GM12875 (cell line): ENCODE measurements at regions not wholly inside any gene's neighbourhood (a gene's known extent, or its start where the extent isn't known, plus 50 kb on each side); places are given as distances from the start of the nearest gene placed in this dataset.

Experiments used
- H3K4me3 ChIP-seq: one replicate; pipeline ENCODE4 v1.5.1; 2011; ENCODE audit warnings: low read depth, low read length, control low read depth
- TF ChIP-seq, protein P1 (sequence below): IDR thresholded peaks from 2 replicates; pipeline ENCODE4 v1.5.1; 2011; ENCODE audit warnings: low read depth, mild to moderate bottlenecking, control low read depth, inconsistent platforms, low read length, moderate library complexity, borderline replicate concordance; ENCODE audit not compliant: insufficient read depth

DNA sequence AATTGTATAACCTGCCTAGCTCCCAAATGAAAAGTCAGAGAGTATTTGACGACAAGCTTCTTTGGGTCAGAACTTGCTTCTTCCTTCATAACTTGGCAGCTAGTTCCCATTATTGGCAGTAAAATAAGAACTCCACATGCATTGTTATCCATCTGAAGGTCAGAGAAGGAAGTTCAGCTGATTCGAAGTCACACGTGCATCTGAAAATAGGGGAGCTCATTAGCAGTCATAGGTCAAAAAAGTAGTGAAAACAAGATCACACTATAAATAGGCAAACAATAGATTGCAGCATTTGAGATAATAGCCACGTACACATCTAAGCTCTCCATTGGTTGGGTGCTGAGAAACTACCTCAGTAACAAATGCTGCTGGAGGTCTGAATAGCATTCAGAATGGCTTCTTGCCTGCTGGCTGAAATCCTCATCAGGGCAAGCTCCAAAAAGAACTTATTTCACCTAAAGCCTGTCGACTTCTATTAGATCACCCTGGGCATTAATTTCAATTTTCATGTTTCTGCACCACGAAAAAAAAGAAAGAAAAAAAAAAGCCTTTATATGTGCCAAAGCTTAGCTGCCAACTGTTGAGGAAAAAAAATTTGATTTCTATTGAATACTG, 1492.9 kb upstream of the CELF4 start:
- TF ChIP-seq, protein P1, sequence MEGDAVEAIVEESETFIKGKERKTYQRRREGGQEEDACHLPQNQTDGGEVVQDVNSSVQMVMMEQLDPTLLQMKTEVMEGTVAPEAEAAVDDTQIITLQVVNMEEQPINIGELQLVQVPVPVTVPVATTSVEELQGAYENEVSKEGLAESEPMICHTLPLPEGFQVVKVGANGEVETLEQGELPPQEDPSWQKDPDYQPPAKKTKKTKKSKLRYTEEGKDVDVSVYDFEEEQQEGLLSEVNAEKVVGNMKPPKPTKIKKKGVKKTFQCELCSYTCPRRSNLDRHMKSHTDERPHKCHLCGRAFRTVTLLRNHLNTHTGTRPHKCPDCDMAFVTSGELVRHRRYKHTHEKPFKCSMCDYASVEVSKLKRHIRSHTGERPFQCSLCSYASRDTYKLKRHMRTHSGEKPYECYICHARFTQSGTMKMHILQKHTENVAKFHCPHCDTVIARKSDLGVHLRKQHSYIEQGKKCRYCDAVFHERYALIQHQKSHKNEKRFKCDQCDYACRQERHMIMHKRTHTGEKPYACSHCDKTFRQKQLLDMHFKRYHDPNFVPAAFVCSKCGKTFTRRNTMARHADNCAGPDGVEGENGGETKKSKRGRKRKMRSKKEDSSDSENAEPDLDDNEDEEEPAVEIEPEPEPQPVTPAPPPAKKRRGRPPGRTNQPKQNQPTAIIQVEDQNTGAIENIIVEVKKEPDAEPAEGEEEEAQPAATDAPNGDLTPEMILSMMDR: no peak
- no peak overlapping the region for H3K4me3 ChIP-seq

DNA sequence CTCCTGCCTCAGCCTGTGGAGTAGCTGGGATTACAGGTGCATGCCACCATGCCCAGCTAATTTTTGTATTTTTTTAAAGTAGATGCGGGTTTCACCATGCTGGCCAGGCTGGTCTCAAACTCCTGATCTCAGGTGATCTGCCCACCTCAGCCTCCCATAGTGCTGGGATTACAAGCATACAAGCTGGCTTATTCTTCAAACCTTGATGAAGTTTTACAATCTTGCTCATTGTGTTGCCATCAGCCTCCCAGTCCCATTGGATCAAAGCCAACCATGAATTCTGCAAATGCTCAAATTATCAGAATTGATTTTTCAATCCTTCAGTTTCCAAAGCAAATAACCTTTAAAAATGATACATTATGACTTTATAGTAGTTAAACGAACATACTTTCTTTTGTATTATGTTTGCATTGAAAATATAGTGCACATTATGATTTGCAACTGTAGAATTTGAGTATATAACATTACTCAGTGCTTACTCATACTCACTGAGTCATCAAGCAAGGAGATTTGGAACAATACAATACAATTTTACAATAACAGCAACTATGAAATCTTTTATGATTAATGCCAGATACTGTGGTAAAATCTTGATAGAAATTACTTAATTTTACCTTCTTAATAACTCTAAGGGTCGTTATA, 1491.9 kb upstream of the CELF4 start:
- TF ChIP-seq, protein P1: no peak
- H3K4me3 ChIP-seq: no peak overlapping the region

DNA sequence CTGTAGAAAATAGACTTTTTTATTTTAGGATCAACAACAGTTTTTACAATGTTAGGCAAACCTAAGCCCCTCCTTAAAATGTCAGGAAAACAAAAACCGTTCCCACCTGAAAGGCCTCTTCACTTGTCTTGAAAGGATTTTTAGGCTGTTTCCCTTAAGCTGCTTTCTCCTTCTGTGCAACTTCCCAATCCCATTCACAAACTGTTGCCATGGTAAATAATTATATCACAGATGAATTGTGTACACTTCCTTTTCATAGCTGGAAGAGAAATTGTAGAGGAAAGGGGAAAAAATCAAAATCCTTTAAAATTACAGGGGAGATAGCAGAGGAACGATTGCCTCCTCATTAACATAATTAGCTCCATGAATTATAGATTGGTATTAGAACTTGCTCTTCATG, 1488.0 kb upstream of the CELF4 start:
- TF ChIP-seq, protein P1: no peak
- no peak overlapping the region for H3K4me3 ChIP-seq

DNA sequence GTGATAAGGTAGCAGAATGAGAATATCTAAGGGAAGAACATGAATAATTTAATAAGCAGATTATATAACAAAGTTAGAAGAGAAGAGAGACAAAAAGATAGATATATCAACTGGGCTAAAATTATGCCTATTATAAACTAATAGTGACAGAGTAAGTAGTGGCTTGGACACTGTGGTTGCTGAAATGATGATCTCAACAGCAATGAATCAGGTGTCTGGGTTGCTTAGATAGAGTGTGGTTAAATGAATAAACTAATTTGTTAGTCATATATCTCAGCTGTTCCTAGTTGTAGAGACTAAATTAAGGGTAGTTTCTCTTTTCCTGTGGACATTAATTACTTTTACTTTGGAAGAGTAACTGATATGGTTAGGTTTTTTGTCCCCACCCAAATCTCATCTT, 1485.4 kb upstream of the CELF4 start:
- TF ChIP-seq, protein P1: no peak
- no peak overlapping the region for H3K4me3 ChIP-seq

DNA sequence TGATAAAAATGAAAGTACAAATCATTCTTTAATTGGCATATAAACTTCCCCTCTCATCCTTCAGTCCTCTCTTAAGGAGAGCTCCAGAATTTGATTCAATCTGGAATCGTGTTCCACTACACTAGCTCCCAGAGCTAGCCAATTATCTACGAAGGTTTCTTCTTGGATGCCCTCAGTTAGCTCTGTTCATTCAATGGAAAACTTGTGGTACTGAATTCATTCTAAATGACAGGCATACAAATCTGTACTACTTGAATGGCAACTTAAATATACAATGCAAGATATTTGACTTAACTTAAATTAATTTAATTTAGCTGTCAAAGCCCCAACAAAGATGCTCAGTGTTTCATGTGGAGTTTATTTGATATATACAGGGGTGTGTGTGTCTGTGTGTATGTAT, 1474.2 kb upstream of the CELF4 start:
- TF ChIP-seq, protein P1: no peak

DNA sequence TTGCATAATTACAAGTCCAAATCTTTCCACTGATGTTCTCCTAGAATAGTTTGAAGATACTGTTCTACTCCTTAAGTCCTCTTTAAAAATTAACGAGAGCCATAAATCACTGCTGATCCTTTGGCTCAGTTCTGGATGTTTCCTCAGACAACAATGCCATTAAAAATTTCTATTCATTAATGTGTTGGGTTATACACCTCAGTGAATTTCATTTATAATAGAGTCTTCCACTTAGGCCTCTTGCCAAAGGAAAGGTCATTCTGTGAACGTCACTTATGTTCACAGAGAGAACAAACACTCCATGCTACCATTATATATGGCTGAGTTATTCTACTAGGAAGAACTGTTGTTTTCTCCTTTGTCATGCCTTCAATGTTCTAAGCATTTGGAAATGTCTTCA, 1472.3 kb upstream of the CELF4 start:
- no peak overlapping the region for H3K4me3 ChIP-seq
- TF ChIP-seq, protein P1: no peak

More for the DNA sequence above, 1474.2 kb upstream of the CELF4 start:
- H3K4me3 ChIP-seq: no peak overlapping the region

DNA sequence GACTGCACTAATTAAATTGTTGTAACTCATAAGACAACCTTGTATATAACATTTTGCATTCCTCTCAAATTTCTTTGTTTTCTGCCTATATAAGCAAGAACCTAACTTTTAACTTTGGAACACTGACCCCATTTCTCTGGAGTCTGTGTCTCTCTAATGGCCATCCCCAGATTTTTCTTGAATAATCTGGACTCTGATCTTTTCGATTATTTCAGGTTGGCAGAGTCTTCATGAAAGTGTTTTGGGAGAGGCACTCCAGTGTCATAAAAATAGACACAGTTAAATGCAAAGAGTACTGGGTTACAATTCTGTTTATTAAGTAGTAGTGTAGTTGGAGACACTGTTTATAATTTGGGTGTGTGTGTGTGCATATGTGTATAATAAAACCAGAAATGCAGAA, 1467.7 kb upstream of the CELF4 start:
- H3K4me3 ChIP-seq: no peak overlapping the region
- TF ChIP-seq, protein P1: no peak
